Limb (tissue), 2 donors: ENCODE measurements at regions not wholly inside any gene's neighbourhood (a gene's known extent, or its start where the extent isn't known, plus 50 kb on each side); places are given as distances from the start of the nearest gene placed in this dataset.
"Not testable (repeated sequence)": the region's sequence is repeated elsewhere in the genome, so short reads cannot be mapped to it uniquely, and the experiment has no call there.

ENCODE experiments used
- DNase-seq, 2 donors: peaks; one replicate each; pipeline ENCODE4 v3.0.0-alpha.2; 2016; ENCODE audit errors: extremely low spot score in 2 of 2

- no peak for DNase-seq
Measured at GRCh38 chr15:92705764-92706163, 50.2 kb upstream of the FAM174B start.

DNA sequence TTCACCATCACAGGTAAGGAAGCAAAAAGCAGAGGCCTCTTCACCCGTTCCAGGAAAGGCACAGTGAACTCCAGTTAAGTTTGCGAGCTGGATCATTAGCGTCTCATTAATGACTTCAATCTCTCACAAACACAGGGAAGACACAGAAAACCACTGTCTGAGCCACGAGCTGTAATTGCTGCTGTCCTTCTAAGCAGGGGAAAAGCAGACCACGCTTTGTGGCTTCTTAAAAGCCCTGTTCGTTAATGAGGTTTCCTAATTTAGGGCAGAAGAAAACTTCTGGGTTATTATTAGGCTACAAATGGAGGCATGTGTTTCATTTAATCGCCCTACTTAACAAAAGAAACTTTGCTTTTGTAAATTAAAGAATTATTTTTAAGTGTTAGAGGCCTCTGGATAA is 50.6 kb upstream of the FAM174B start:
- DNase-seq: no peak

- no peak for DNase-seq
Measured at GRCh38 chr15:92707880-92708551, 52.4 kb upstream of the FAM174B start.

DNA sequence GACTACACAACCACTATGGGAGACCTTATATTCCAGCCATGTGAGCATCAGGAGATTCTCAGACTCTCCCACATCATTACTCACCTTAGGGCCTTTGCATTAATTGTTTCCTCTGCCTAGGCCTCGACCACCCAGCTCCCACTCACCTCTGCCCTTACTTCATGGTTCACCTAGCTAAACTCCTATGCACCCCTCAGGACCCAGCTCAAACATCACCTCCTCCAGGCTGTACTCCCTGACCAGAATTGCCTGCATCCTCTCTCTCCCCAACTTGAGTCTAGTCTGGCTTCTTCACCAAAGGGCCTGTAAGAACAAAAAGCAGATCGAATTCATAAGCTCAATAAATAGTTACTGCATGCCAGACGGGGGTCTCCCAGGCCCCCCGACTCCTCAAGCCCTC is 53.1 kb upstream of the FAM174B start:
- no peak for DNase-seq

- no peak for DNase-seq
Measured at GRCh38 chr15:92709110-92709790, 53.7 kb upstream of the FAM174B start.

GRCh38 chr15:92711457-92711831 is 55.9 kb upstream of the FAM174B start:
- no peak for DNase-seq

DNA sequence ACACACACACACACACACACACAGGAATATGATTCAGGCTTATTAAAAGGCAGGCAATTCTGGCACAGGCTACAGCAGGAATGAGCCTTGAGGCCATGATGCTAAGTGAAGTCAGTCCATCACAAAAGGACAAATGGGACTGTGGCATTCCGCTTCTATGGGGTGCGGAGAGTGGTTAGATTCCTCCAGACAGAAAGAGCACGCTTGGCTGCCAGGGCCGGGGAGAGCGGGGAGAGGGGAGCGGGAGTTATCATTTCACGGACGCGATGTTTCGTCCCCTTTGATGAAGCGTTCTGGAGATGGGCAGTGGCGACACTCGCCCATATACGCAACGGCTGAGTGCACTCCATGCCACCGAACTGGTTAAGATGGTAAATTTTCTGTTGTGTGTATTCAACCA is 58.5 kb upstream of the FAM174B start:
- DNase-seq: peak; percentile 44 to 72

- peak; percentile 90 to 91 for DNase-seq
Measured at GRCh38 chr15:92714477-92715401, 59.2 kb upstream of the FAM174B start.

DNA sequence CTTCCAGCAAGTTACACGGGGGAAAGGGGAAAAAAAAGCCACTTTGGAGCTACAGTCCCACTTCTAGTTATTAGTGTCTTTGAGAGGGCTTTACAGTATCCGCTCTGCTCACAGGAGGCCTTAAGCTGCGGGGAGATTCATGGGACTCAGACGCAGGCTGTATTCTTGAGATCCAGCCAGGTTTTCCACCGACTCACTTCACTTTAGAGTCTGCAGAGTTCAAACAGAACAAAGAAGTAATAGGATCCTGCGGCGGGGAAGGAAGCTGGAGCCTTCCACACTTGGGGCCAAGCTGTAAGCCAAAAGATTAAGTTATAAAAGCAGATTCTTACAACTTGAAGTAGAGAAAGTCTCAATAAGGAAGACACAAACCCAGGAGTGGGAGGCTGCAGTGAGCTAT is 60.2 kb upstream of the FAM174B start:
- peak; percentile 65 to 81 for DNase-seq

DNA sequence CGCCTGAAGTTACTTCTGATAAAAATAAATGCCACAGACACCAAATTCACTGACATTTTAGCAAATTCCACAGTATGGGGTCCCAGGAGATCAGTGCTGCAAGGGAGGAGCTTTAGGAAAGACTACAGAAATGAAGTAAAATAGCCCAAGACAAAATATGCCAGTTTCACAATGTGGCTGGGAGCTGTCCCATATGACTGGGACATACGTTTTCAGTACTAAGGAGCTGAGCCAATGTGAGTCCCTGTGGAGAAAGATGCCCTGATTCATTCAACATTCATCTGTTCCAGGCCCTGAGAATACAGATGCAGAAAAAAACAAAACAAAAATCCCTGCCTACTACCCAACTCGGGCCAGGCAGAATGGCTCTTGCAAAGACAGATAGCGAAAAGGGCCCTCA is 63.4 kb upstream of the FAM174B start:
- no peak for DNase-seq

DNA sequence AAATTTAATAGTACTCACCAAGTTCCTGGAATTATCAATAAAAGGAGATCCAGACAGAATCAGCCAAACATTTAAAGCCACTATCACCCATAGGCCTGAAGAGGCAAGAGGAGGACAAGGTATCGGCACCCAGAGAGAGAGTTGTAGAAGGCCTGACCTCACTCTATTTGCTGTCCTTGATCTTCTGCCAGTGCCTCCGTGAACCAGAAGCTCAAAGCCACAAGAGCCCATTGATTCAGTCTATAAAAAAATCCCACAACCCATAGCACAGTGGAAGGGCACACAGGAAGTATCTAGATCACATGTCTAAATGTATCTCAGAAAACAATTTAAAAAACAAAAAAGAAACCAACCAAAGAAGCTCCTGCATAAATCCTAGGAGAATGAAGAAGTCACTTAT is 68.6 kb upstream of the FAM174B start:
- DNase-seq: no peak

DNA sequence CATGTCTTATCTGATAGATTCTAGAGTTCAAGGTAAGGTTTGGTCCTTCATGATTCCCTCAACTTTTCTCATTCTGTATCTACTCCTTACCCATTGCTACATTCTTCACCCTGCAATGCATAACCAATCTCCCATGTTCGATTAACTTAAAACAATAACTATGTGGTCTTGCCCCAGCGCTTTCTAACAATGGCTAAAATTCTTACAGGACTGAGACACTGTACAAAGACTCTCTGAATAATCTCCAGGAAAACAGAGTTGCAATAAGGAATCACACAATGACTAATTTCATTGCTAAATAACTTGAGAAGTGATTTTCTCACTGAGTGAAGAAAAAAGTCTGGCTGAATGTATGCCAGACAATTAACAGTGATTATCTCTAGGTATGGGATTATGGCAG is 69.6 kb upstream of the FAM174B start:
- no peak for DNase-seq

- no peak for DNase-seq
Measured at GRCh38 chr15:92728266-92728665, 72.7 kb upstream of the FAM174B start.

GRCh38 chr15:92733090-92733933 is 77.7 kb upstream of the FAM174B start:
- no peak for DNase-seq

DNA sequence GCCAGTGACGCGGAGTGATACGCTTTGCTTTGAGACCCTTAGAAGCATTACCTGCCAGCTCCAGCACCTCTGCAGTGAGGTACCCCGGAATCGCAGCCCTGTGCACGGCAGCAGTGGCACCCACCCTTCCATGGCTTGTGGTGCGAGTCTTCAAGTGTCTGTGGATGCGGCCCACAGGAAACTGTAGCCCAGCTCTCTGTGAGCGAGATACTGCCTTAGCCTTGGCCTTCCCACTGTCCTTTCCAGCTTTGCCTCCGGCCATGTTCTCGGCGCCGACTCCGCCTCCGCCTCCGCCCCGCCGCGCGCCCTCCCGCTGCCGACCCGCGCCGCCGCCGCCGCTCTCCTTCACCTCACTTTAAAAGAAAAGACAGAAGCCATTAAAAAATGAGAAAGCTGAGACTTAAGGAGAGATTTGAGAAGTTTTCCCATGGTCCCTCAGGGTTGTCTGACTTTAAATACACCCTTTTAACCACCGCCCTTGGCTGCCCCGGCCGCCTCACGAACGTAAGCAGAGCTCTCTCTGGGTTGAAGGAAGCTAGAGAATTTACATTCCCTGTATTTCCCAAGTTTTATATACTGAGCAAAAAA is 78.5 kb upstream of the FAM174B start:
- peak; percentile 47 to 83 for DNase-seq

- not testable (repeated sequence) for DNase-seq
Measured at GRCh38 chr15:92739246-92739645, 83.7 kb upstream of the FAM174B start.

DNA sequence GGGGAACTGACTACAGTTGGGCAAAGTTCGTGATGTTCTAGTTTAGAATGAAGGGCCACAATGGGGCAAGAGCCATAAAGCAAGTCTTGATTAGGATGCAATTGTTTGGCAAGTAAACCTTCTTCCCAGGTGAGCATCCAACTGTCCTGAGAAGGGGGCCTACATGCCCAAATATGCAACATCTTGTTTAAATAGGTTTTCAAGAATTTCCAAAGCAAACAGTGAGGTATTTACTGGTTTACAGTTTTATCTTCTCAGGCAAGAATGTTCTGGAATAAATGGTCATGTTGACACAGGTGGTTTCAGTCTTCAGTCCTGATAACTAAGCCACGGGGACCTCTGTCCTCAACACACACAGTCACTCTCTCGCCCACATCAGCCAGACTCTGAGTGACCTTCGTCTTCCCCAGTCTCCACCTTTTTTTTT is 90.3 kb upstream of the FAM174B start:
- DNase-seq: no peak

DNA sequence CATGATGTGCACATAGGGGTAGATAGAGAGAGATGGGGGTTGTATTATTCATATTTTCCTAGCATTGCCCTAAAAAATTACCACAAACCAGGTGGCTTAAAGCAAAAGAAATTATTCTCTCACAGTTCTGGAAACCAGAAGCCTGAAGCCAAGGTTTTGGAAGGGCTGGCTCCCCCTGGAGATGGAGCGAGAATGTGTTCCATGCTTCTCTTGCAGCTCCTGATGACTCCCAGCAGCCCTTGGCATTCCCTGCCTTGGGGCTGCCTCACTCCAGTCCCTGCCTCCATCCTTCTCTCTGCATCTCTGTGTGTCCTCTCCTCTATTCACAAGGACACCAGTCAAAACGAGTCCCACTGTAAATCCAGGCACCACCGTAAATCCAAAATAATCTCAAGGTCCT is 91.5 kb upstream of the FAM174B start:
- DNase-seq: no peak

- DNase-seq: no peak
Measured at GRCh38 chr15:92749216-92749615, 93.6 kb upstream of the FAM174B start.

- DNase-seq: no peak
Measured at GRCh38 chr15:92749946-92750345, 94.4 kb upstream of the FAM174B start.

- DNase-seq: no peak
Measured at GRCh38 chr15:92751528-92751927, 96.0 kb upstream of the FAM174B start.
